ENCODE measurements at regions not wholly inside any gene's neighbourhood (a gene's known extent, or its start where the extent isn't known, plus 50 kb on each side); places are given as distances from the start of the nearest gene placed in this dataset.

DNA sequence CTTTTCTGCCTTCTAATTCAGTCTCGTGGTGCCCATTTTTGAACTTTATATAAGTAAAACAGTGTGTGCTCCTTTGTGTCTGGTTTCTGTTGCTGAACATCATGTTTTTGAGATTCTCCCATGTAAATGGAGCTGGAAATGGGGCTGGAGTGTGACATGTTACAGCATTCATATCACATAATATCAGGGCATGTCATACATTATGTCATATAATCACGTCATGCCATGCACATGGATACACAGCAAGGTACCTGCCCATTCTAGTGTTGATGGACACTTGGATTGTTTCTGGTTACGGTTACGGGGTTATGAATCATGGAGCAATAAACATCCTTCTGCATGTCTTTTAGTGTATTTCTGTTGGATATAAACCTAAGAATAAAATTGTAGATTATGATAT lies 117.1 kb upstream of the MYT1L start:
- CTCF ChIA-PET = no interaction called here

GRCh38 chr2:2422621-2423020 lies 91.5 kb upstream of the MYT1L start:
- DNase-seq (no peak), ATAC-seq (ENCODE audit: poor library complexity) (no peak)
- intact Hi-C loops (cut with DNase I, micrococcal nuclease) = no loop called here
- ChIA-PET CTCF (no interaction called here), POLR2A (no interaction called here)
- H3K27ac ChIP-seq (ENCODE audit: low read depth in 1 of 2, low read length in 2 of 2) = no peak overlapping the region
- H3K4me3 ChIP-seq (ENCODE audit: low read length) = no peak overlapping the region
- H3K36me3 Mint-ChIP-seq (ENCODE audit: low read depth) = no peaks in the 10 kb centered on the region
- H3K9me3 Mint-ChIP-seq = no peaks in the 10 kb centered on the region
- no peaks in the 10 kb centered on the region for H3K4me1 ChIP-seq (ENCODE audit: insufficient read depth, low read length)
- no peaks in the 10 kb centered on the region for H3K36me3 ChIP-seq (ENCODE audit: insufficient read depth, low read length)
- H3K27me3 ChIP-seq (ENCODE audit: control insufficient read depth in 1 of 2, insufficient read depth in 2 of 2, low read length in 2 of 2) = no peaks in the 10 kb centered on the region
- no peaks in the 10 kb centered on the region for H3K4me1 Mint-ChIP-seq (ENCODE audit: low read depth)
- no peak overlapping the region for H3K4me3 Mint-ChIP-seq
- TF ChIP-seq, protein P1, sequence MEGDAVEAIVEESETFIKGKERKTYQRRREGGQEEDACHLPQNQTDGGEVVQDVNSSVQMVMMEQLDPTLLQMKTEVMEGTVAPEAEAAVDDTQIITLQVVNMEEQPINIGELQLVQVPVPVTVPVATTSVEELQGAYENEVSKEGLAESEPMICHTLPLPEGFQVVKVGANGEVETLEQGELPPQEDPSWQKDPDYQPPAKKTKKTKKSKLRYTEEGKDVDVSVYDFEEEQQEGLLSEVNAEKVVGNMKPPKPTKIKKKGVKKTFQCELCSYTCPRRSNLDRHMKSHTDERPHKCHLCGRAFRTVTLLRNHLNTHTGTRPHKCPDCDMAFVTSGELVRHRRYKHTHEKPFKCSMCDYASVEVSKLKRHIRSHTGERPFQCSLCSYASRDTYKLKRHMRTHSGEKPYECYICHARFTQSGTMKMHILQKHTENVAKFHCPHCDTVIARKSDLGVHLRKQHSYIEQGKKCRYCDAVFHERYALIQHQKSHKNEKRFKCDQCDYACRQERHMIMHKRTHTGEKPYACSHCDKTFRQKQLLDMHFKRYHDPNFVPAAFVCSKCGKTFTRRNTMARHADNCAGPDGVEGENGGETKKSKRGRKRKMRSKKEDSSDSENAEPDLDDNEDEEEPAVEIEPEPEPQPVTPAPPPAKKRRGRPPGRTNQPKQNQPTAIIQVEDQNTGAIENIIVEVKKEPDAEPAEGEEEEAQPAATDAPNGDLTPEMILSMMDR (IDR thresholded peaks at IDR 0.05) = no peak
- H3K27ac Mint-ChIP-seq = no peak overlapping the region
- no peaks in the 10 kb centered on the region for H3K27me3 Mint-ChIP-seq
- H3K9me3 ChIP-seq (ENCODE audit: control insufficient read depth in 1 of 2, insufficient read depth in 1 of 2, low read length in 2 of 2) = peaks cover 0 to 7% of the 10 kb centered on the region in 2 experiments

More for the DNA sequence above, 117.1 kb upstream of the MYT1L start:
- Histone ChIP-seq H3K9me3 (ENCODE audit: control insufficient read depth in 1 of 2, insufficient read depth in 1 of 2, low read length in 2 of 2) (peaks cover 0 to 7% of the 10 kb centered on the region in 2 experiments), H3K4me1 (ENCODE audit: insufficient read depth, low read length) (no peaks in the 10 kb centered on the region), H3K27ac (ENCODE audit: low read depth in 1 of 2, low read length in 2 of 2) (no peak overlapping the region), H3K27me3 (ENCODE audit: control insufficient read depth in 1 of 2, insufficient read depth in 2 of 2, low read length in 2 of 2) (no peaks in the 10 kb centered on the region), H3K36me3 (ENCODE audit: insufficient read depth, low read length) (no peaks in the 10 kb centered on the region), H3K4me3 (ENCODE audit: low read length) (no peak overlapping the region)
- intact Hi-C loops (cut with DNase I, micrococcal nuclease) = no loop called here
- TF ChIP-seq, protein P1 (IDR thresholded peaks at IDR 0.05) = no peak
- no peak overlapping the region for H3K27ac Mint-ChIP-seq
- no peaks in the 10 kb centered on the region for H3K36me3 Mint-ChIP-seq (ENCODE audit: low read depth)
- H3K4me1 Mint-ChIP-seq (ENCODE audit: low read depth) = no peaks in the 10 kb centered on the region
- no peaks in the 10 kb centered on the region for H3K27me3 Mint-ChIP-seq
- no peak overlapping the region for H3K4me3 Mint-ChIP-seq
- H3K9me3 Mint-ChIP-seq = no peaks in the 10 kb centered on the region
- POLR2A ChIA-PET = no interaction called here
- ATAC-seq (ENCODE audit: poor library complexity) (no peak), DNase-seq (no peak)

DNA sequence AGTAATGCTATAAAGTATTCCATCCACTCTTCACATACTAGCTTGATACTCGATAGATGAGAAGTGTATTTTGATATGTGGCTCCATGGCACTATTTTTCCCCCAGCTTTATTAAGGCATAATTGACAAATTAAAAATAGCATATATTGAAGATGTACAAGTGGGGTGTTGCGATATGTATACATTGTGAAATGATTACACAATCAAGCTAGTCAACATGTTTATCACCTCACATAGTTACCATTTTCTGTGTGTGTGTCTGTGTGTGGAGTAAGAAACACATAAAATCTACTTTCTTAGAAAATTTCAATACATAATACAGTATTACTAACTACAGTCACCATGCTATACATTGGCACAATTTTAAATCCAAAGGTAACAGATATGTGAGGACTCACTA lies 82.5 kb upstream of the MYT1L start:
- DNase-seq (no peak), ATAC-seq (ENCODE audit: poor library complexity) (no peak)
- POLR2A ChIA-PET = no interaction called here
- no peaks in the 10 kb centered on the region for H3K36me3 ChIP-seq (ENCODE audit: insufficient read depth, low read length)
- Mint-ChIP-seq H3K4me3 (no peak overlapping the region), H3K27ac (no peak overlapping the region), H3K4me1 (ENCODE audit: low read depth) (no peaks in the 10 kb centered on the region), H3K36me3 (ENCODE audit: low read depth) (no peaks in the 10 kb centered on the region), H3K9me3 (no peaks in the 10 kb centered on the region), H3K27me3 (no peaks in the 10 kb centered on the region)
- H3K27me3 ChIP-seq (ENCODE audit: control insufficient read depth in 1 of 2, insufficient read depth in 2 of 2, low read length in 2 of 2) = no peaks in the 10 kb centered on the region
- TF ChIP-seq, protein P1 (IDR thresholded peaks at IDR 0.05) = no peak
- H3K4me1 ChIP-seq (ENCODE audit: insufficient read depth, low read length) = no peaks in the 10 kb centered on the region
- H3K9me3 ChIP-seq (ENCODE audit: control insufficient read depth in 1 of 2, insufficient read depth in 1 of 2, low read length in 2 of 2) = no peaks in the 10 kb centered on the region
- intact Hi-C loops (cut with DNase I, micrococcal nuclease) = no loop called here
- CTCF ChIA-PET = no interaction called here
- no peak overlapping the region for H3K27ac ChIP-seq (ENCODE audit: low read depth in 1 of 2, low read length in 2 of 2)
- no peak overlapping the region for H3K4me3 ChIP-seq (ENCODE audit: low read length)

Data from CD4-positive, alpha-beta T cell (primary cell).